Activated CD8-positive, alpha-beta T cell treated with anti-CD3 and anti-CD28 coated beads for 36 hours (primary cell): ENCODE measurements at regions not wholly inside any gene's neighbourhood (a gene's known extent, or its start where the extent isn't known, plus 50 kb on each side); places are given as distances from the start of the nearest gene placed in this dataset.

Experiments used
- ATAC-seq: fragments of 200-7000 bp; cut with Tn5 transposase; one replicate; pipeline ENCODE4 v1.10.0; 2021; ENCODE audit warnings: mild to moderate bottlenecking, moderate library complexity
- CTCF ChIA-PET: fragments of 350-600 bp; sonication (Branson Sonifier 250); formaldehyde crosslinking; loops from one replicate; lab custom pipeline; 2021; ENCODE audit warnings: antibody characterized with exemption; lab: Charles Lee
- POLR2A ChIA-PET: fragments of 350-600 bp; sonication (Branson Sonifier 250); formaldehyde crosslinking; loops from one replicate; lab custom pipeline; 2021; ENCODE audit warnings: antibody characterized with exemption; lab: Charles Lee
- DNase-seq: peaks from one replicate; pipeline ENCODE4 v3.0.0-alpha.2; 2020
- H3K27ac Mint-ChIP-seq: one replicate; pipeline ENCODE4 v1.8.0; 2021; ENCODE audit warnings: mild to moderate bottlenecking, mixed read lengths
- H3K27me3 Mint-ChIP-seq: one replicate; pipeline ENCODE4 v1.8.0; 2021; ENCODE audit warnings: mixed read lengths
- H3K36me3 Mint-ChIP-seq: one replicate; pipeline ENCODE4 v1.8.0; 2021; ENCODE audit warnings: low read depth, mixed read lengths
- H3K4me1 Mint-ChIP-seq: one replicate; pipeline ENCODE4 v1.8.0; 2021; ENCODE audit warnings: low read depth, mixed read lengths
- H3K4me3 Mint-ChIP-seq: one replicate; pipeline ENCODE4 v1.8.0; 2021; ENCODE audit warnings: mild to moderate bottlenecking, moderate library complexity, mixed read lengths
- H3K9me3 Mint-ChIP-seq: one replicate; pipeline ENCODE4 v1.8.0; 2021; ENCODE audit warnings: mixed read lengths
- CTCF ChIP-seq: fragments of 200-600 bp; IDR thresholded peaks from one replicate; pipeline ENCODE4 v1.8.0; 2022; ENCODE audit warnings: antibody characterized with exemption, mild to moderate bottlenecking
- intact Hi-C: fragments of 100-400 bp; cut with micrococcal nuclease; formaldehyde crosslinking; loops from one replicate; pipeline ENCODE4 v1.10.0; 2022

GRCh38 chr3:76293856-76294255, 508.5 kb upstream of the ZNF717 start:
- ChIA-PET POLR2A (no interaction called here), CTCF (no interaction called here)
- no peaks in the 10 kb centered on the region for H3K27me3 Mint-ChIP-seq
- peaks cover 15% of the 10 kb centered on the region for H3K9me3 Mint-ChIP-seq
- H3K27ac Mint-ChIP-seq = no peak overlapping the region
- no peak for TF ChIP-seq CTCF
- no peaks in the 10 kb centered on the region for H3K36me3 Mint-ChIP-seq
- DNase-seq = no peak
- ATAC-seq = no peak
- H3K4me3 Mint-ChIP-seq = no peak overlapping the region
- no peaks in the 10 kb centered on the region for H3K4me1 Mint-ChIP-seq
- intact Hi-C loops = no loop called here

GRCh38 chr3:76300746-76301145, 515.4 kb upstream of the ZNF717 start:
- ChIA-PET CTCF (no interaction called here), POLR2A (no interaction called here)
- H3K27ac Mint-ChIP-seq = no peak overlapping the region
- no peak for DNase-seq
- no peak overlapping the region for H3K4me3 Mint-ChIP-seq
- H3K9me3 Mint-ChIP-seq = peaks cover 7% of the 10 kb centered on the region
- no peak for TF ChIP-seq CTCF
- no peak for ATAC-seq
- intact Hi-C loops = no loop called here
- H3K36me3 Mint-ChIP-seq = no peaks in the 10 kb centered on the region
- no peaks in the 10 kb centered on the region for H3K27me3 Mint-ChIP-seq
- H3K4me1 Mint-ChIP-seq = no peaks in the 10 kb centered on the region

- ChIA-PET POLR2A (no interaction called here), CTCF (no interaction called here)
- TF ChIP-seq CTCF = no peak
- intact Hi-C loops = no loop called here
- Mint-ChIP-seq H3K27ac (no peak overlapping the region), H3K36me3 (no peaks in the 10 kb centered on the region), H3K27me3 (no peaks in the 10 kb centered on the region), H3K4me1 (no peaks in the 10 kb centered on the region), H3K9me3 (peaks cover 9% of the 10 kb centered on the region), H3K4me3 (no peak overlapping the region)
- ATAC-seq = no peak
- DNase-seq = no peak
These were observed 522.2 kb upstream of the ZNF717 start for GRCh38 chr3:76307556-76307955.

GRCh38 chr3:76308541-76308940, 523.2 kb upstream of the ZNF717 start:
- DNase-seq (no peak), ATAC-seq (no peak)
- no peak for TF ChIP-seq CTCF
- Mint-ChIP-seq H3K9me3 (peaks cover 9% of the 10 kb centered on the region), H3K4me1 (no peaks in the 10 kb centered on the region), H3K36me3 (no peaks in the 10 kb centered on the region), H3K4me3 (no peak overlapping the region), H3K27me3 (no peaks in the 10 kb centered on the region), H3K27ac (no peak overlapping the region)
- intact Hi-C loops = no loop called here
- ChIA-PET POLR2A (no interaction called here), CTCF (no interaction called here)

GRCh38 chr3:76310089-76310488, 524.7 kb upstream of the ZNF717 start:
- Mint-ChIP-seq H3K9me3 (peaks cover 9% of the 10 kb centered on the region), H3K27ac (no peak overlapping the region), H3K36me3 (no peaks in the 10 kb centered on the region), H3K27me3 (no peaks in the 10 kb centered on the region), H3K4me1 (no peaks in the 10 kb centered on the region), H3K4me3 (no peak overlapping the region)
- intact Hi-C loops = no loop called here
- ChIA-PET CTCF (no interaction called here), POLR2A (no interaction called here)
- ATAC-seq (no peak), DNase-seq (no peak)
- TF ChIP-seq CTCF = no peak
